ENCODE measurements at regions not wholly inside any gene's neighbourhood (a gene's known extent, or its start where the extent isn't known, plus 50 kb on each side); places are given as distances from the start of the nearest gene placed in this dataset.
"Not testable (repeated sequence)": the region's sequence is repeated elsewhere in the genome, so short reads cannot be mapped to it uniquely, and the experiment has no call there.

GRCh38 chr15:79492065-79492464 is 59.9 kb downstream of the MINAR1 start:
- no peak for DNase-seq (ENCODE audit: low read depth in 3 of 3, low spot score in 2 of 3)

- no peak for DNase-seq (ENCODE audit: low read depth in 3 of 3, low spot score in 2 of 3)
Observed at GRCh38 chr15:79494384-79494909, 62.3 kb downstream of the MINAR1 start.

DNA sequence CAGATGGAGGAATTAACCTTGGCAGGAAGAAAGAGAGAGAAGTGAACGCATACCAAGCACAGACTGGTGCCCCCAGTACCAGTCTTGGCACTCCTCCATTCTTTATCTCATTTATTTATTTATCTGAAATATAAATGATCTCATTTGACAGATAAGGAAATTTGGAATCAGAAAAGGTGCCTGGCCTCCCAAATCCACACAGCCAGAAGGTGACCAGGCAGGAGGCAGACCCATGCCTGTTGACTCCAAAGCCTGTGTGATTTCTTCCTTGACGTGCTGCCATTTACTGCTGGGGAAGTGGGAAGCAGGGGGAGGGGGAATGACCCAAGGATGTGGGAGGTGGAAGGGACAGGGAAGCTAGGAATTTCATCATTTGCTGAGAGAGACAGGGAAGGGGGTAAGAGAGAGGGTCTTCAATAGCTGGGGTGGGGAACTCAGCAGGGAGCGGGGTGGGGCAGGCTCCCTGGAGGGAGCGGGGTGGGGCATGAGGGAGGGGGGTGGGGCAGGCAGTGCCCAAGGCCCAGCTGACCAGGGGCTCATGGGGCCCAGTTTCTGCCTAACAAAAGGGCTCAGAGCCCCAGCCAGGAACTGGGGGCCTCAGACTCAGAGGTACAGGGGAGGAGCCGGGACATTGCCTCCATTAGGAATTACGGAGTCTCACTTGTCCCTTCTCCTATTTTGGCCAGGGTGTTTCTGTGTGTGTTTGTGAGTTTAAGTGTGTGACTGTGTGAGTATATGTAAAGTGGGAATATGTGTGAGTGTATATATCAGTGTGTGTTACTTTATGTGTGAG is 63.0 kb downstream of the MINAR1 start:
- DNase-seq (ENCODE audit: low read depth in 3 of 3, low spot score in 2 of 3): no peak

DNA sequence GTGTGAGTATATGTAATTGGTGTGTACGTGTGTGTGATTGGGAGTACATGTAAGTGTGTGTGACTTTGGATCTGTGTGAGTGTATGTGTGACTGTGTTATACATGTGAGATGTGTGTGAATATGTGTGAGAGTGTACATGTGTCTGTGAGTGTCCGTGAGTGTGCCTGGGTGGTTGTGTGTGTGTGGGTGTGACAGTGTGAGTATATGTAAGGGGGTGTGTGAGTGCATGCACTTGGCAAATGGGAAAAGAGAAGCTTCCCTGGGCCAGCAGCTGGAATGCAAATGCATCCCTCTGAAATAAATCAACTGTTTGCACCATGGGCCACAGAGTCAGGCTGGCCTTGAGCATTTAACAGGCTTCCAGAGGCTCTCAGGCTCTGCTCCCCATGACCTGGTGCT is 63.6 kb downstream of the MINAR1 start:
- DNase-seq (ENCODE audit: low read depth in 3 of 3, low spot score in 2 of 3): no peak

DNA sequence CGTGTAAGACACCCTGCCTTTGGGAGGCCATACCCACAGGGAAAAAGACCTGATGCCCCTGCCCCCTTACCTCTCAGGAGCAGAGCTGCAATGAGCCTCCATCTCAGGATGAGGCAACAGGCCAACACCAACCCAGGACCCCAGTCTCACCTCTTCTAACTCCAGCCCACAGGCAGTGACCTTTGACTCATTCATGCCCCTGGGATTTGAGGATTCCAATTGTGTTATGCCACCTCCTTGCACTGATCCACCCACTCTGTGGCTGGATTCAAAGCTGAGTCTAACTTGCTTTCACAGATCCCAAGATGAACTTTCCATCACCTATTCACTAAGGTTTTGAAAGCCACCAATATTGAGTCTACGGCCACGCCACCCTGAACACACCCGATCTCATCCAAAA is 64.7 kb downstream of the MINAR1 start:
- DNase-seq (ENCODE audit: low read depth in 3 of 3, low spot score in 2 of 3): no peak

DNA sequence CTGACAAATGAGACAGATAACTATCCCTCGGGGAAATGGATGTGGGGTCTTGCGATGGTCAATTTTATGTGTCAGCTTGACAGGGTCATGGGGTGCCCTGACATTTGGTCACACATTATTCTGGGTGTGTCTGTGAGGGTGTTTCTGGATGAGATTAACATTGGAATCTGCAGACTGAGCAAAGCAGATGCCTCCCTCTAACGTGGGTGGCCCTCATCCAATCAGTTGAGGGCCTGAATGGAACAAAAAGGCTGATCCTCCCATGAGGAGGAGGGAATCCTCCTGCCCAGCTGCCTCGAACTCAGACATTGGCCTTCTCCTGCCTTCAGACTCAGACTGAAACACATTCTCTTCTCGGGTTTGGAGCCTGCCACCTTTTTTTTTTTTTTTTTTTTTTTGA is 69.0 kb downstream of the MINAR1 start:
- no peak for DNase-seq (ENCODE audit: low read depth in 3 of 3, low spot score in 2 of 3)

DNA sequence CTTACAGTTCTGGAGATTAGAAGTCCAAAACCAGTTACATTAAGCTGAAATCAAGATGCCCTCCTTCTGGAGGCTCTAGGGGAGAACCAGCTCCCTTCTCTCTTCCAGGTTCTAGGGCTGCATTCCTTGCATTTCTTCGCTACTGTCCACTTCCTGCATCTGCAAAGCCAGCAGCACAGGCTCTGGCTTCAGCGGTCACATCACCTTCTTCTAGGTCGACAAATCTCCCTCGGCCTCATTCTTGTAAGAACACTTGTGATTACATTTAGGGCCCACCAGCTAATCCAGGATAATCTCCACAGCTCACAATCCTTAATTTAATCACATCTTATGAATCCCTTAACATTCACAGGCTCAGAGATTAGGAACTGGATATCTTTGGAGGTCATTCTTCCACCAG is 73.8 kb downstream of the MINAR1 start:
- no peak for DNase-seq (ENCODE audit: low read depth in 3 of 3, low spot score in 2 of 3)

DNA sequence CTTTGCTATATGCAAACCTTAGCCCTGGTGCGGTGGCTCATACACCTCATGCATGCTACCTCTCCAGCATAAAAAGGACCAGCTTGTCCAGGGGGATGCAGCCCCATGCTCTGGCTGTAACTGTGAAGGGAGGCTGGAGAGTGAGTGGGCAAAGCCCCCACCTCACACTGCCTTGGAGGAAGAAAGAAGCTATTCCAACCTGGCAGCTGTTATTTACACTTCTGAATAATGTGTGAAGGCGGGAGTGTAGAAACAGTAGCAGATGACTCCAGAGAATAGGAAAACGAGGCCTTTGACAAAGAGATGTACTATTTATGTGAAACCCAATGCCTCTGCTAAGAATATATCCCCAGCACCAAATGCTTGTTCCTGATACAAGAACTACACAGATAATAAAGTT is 80.7 kb downstream of the MINAR1 start:
- not testable (repeated sequence) for DNase-seq (ENCODE audit: low read depth in 3 of 3, low spot score in 2 of 3)

- no peak for DNase-seq (ENCODE audit: low read depth in 3 of 3, low spot score in 2 of 3)
Observed at GRCh38 chr15:79513417-79513816, 81.3 kb downstream of the MINAR1 start.

GRCh38 chr15:79513940-79514339 is 81.8 kb downstream of the MINAR1 start:
- no peak for DNase-seq (ENCODE audit: low read depth in 3 of 3, low spot score in 2 of 3)

DNA sequence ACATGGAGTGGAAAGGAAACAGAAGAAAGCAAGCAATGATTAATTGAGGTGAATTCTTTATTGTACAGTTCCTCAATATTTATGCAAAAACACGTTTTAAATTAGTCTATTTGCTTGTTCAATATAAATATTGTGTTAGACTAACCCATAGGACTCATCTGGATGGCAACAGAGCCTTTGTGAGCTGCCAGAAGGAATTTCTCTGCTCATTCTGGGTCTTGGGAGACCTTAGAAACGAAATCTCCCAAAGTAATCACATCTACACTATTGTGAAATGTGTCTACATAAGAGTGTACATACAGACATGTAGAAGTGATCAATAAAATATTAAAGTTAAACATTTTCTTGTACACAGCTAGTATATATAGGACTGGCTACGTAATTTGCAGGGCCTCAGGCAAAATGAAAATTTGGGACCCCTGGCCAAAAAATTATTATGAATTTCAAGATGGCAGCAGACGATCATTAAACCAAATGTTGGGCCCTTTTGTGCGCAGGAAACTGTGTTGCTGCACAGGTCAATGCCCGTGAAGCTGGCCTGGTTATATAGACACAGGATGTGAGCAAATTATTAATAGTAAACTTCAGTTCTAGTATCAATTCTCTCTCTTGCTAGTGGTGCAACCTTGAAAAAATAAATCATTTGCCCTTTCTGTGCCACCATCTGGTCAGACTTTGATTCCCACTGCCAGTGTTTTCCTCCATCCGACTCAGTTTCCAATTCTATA is 83.3 kb downstream of the MINAR1 start:
- no peak for DNase-seq (ENCODE audit: low read depth in 3 of 3, low spot score in 2 of 3)

DNA sequence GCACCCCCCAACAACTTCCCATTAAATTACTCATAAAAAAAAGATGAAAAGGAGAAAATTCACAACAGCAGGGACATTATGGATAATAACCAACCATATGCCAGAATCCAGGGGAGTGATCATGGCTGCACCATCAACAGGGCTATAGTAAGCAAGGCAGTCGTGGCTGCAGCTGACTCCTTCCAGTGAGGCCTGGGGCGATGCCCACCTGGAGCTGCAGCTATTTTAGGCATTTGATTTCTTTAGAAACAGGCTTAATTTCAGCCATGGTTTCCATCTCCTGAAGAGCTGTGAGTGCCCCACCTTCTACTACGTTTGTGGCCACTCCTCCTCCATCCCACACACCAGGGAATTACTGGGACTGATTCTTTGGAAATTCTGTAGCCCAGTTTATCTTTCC is 84.0 kb downstream of the MINAR1 start:
- no peak for DNase-seq (ENCODE audit: low read depth in 3 of 3, low spot score in 2 of 3)

DNA sequence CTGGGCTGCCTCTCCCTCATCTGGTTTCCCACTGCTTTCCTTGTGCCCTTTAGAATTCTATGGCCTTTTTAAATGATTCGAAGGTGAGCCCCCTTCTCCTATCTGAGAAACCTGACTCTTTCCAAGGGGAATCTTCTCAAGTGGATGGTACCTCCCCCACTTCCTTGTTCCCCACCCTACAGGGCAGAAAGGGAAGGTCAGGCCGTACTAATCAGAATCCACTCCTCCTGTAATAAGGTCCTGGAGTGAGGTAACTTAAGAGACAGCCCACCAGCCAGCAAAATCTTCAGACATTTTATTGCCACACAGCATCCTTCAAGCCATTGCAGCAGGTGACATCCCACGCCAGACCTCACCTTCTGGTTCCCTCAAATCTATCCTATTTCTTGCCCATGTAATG is 84.5 kb downstream of the MINAR1 start:
- DNase-seq (ENCODE audit: low read depth in 3 of 3, low spot score in 2 of 3): no peak

DNA sequence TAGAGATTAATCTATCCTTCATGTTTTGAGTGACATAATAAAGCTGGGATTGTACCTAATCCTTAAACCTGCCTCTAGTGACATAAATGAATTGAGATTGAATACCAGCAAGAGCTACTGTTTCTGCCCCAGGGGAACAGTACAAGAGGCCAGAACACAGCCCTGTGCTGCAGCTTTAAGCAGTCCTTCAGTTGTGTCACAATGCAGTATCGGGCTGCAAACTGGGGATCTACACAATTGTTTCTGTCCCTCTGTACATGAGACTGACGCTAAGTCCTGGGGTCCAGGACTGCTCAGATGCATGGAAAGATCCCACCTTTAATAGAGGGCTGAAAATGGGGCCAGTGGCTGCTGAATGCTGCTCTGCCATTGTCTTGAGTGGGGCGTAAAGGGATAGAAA is 87.5 kb downstream of the MINAR1 start:
- no peak for DNase-seq (ENCODE audit: low read depth in 3 of 3, low spot score in 2 of 3)

- DNase-seq (ENCODE audit: low read depth in 3 of 3, low spot score in 2 of 3): no peak
Observed at GRCh38 chr15:79520654-79521053, 88.5 kb downstream of the MINAR1 start.

GRCh38 chr15:79522656-79523055 is 90.5 kb downstream of the MINAR1 start:
- no peak for DNase-seq (ENCODE audit: low read depth in 3 of 3, low spot score in 2 of 3)

DNA sequence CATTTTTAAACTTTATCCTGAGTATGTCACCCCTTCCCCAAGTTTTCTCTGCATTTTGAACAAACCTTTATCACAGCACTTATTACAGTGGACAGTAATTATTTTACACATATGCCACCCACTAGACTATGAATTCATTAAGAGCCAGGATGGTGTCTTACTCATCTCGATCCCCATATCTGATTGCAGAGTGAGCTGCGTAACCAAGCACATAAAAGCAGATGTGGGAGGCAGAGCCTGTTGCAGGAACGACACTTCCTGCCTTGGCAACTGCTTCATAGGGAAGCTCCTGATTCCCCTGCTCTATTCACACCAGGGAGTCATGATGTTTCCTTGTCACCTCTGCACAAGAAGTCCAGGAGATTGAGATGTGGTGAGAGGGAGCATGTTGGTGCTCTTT is 91.1 kb downstream of the MINAR1 start:
- DNase-seq (ENCODE audit: low read depth in 3 of 3, low spot score in 2 of 3): no peak

- DNase-seq (ENCODE audit: low read depth in 3 of 3, low spot score in 2 of 3): no peak
Observed at GRCh38 chr15:79524531-79524930, 92.4 kb downstream of the MINAR1 start.

DNA sequence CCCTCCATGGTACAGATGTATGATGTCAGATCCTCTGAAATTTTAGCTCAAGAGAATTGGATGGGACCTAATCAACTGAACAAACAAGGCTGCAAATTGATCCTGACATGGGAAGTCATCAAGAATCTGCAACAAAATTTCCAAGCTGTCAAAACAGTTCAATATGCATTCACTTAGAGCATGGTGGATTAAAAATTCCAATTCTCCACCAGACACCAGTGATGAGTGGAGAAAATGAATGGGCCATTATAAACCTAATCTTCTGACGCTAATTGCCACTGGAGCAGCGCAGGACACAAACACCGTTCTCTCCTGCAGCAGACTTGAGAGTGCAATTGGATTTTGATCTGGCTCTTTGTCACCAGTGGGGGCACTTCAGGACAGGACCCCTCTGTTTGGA is 94.2 kb downstream of the MINAR1 start:
- DNase-seq (ENCODE audit: low read depth in 3 of 3, low spot score in 2 of 3): no peak

DNA sequence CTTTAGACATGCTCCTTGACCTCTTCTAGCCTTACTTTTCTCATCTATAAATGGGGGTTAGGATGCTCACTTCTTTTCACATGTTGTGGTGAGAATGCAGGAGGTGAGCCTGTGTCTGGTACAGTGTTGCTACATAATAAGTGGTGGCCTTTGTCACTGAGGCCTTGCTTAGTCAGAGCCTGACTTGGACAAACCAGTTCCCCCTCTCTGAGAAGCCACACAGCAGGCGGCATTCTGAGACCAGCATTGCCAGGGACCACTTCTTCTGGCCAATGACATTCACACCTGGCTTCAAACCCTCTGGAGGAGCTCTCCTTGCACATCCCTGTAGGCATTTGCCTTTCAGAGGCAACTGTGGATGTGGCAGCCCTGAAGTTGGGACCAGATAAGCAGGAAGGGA is 95.7 kb downstream of the MINAR1 start:
- no peak for DNase-seq (ENCODE audit: low read depth in 3 of 3, low spot score in 2 of 3)

DNA sequence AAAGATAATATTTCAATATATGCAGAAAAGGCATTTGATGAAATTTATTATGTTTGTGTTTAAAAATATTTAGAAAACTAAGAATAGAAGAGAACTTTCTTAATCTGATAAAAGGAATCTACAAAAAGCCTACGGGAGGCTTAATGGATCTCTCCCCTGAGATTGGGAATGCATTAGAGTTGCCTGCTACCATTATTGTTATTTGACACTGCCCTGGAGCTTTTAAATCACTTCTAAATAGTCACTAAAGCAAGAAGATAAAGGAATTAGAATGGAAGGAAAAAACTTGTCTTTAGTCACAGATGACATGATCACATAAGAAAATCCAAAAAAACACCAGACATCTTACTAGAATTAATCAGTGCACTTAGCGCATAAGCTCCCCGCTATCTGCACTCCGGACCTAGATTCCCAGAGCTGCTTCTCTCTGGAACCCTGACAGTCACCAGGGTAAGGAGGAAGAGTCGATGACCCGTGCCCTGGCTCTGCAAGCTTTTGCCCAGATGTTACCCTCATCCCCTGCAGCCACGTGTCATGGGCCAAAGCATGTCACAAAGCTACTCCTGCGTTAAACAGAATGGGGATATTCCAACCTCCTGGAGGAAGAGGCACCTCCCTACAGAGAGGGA is 97.1 kb downstream of the MINAR1 start:
- DNase-seq (ENCODE audit: low read depth in 3 of 3, low spot score in 2 of 3): no peak

DNA sequence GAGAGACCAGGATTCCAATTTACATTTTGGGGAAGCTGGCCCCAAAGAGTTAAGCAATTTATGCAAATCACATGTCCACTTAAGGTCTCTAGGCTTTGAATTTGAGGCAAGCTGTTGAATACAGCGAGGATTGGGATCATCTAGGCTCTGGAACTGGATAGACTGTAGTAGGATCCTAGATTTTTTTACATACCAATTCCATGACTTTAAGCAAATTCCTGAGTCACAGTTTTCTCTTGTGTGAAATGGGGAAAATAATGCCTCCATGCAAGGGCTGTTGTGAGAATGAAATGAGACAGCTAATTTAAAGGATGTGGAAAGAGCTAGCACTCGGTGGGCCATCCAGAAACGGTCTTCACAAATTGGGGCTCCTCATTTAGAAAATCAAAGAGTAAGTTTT is 103.4 kb downstream of the MINAR1 start:
- no peak for DNase-seq (ENCODE audit: low read depth in 3 of 3, low spot score in 2 of 3)

Measured in right renal cortex interstitium (tissue), 3 donors.